Activated T-cell treated with anti-CD3 and anti-CD28 coated beads for 48 hours (primary cell): ENCODE measurements at regions not wholly inside any gene's neighbourhood (a gene's known extent, or its start where the extent isn't known, plus 50 kb on each side); places are given as distances from the start of the nearest gene placed in this dataset.
"Not testable (repeated sequence)": the region's sequence is repeated elsewhere in the genome, so short reads cannot be mapped to it uniquely, and the experiment has no call there.

Experiments
- DNase-seq: peaks from one replicate; pipeline ENCODE4 v3.0.0-alpha.2; 2020; ENCODE audit warnings: low read depth

DNA sequence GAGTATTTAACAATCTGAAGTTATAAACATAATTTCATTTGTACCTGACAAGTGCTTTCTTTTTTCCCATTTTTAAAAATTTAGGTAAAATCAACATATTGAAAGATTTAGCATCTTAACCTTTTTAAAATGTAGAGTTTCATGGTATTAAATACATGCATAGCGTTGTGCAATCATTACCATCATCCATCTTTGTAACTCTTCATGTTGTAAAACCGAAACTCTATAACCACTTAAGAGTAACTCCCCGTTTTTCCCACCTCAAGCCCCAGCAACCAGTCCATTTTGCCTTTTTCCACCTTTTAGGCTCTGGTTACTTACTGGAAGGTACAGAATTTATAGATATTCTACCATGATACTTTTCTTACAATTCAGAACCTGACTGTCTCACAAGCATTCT, 892.5 kb downstream of the DNAJB9 start:
- no peak for DNase-seq

DNA sequence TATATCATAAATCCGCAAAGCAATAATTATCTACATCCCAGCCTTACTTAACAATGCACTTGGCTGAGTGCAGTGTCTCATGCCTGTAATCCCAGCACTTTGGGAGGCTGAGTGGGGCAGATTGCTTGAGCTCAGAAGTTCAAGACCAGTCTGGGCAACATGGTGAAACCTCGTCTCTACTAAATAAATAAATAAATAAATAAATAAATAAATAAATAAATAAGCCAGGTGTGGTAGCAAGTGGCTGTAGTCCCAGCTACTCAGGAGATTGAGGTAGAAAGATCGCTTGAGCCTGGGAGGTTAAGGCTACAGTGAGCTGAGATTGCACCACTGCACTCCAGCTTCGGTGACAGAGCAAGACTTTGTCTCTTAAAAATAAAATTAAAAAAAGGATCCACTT, 898.1 kb downstream of the DNAJB9 start:
- not testable (repeated sequence) for DNase-seq

DNA sequence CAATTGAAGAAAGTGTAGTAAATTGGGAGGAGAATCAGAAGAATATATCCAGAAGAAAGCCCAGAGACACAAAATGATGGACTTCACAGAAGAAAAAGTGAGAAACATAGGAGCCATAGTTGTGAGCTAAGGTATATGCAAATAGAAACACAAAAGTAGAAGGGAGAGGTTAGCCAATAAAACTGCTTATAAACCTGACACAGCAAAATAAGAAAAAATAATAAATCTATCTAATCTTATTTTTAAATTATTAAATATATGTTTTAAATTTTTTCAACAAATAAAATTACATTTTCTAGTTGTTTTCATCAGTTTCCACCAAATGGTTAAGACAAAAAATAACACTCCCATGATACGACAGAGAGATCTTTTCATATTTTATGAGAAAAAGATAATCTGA, 903.5 kb downstream of the DNAJB9 start:
- no peak for DNase-seq

DNA sequence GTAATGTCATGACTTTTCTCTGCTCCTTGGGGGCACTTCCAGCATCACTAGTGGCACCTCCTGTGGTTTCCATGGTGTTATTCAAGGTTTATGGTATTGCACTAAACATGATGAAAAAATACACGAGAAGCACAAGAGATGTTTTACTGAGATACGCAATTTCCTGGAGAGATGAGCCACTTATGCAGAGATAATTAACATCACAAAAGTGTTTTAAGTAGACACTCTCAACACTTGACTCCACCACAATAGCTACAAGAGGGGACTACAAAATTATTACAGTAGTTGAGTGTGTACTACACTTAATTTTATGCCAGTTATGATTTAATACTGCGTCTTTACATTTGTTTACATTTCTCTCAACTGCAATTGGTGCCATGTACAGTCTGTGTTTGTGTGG, 906.7 kb downstream of the DNAJB9 start:
- DNase-seq, result no peak

DNA sequence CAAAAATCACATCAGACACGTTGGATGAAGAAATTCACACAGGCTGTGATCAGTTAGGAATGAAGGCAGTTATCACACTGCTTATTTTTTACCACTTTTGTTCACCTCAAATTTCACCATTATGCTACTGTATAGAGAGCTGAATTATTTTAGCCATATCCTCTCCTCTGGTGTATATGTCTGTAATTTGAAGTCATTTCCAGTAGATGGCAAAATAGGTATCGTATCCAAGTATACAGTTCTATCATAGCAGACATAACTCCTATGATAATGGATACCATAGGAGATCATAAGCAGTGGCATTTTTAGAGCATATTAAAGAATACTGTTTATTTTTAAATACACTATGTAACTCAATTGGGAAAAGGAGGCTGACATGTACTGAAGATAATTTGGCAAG, 909.7 kb downstream of the DNAJB9 start:
- no peak for DNase-seq

GRCh38 chr7:109490607-109491006, 920.9 kb downstream of the DNAJB9 start:
- DNase-seq, result not testable (repeated sequence)

DNA sequence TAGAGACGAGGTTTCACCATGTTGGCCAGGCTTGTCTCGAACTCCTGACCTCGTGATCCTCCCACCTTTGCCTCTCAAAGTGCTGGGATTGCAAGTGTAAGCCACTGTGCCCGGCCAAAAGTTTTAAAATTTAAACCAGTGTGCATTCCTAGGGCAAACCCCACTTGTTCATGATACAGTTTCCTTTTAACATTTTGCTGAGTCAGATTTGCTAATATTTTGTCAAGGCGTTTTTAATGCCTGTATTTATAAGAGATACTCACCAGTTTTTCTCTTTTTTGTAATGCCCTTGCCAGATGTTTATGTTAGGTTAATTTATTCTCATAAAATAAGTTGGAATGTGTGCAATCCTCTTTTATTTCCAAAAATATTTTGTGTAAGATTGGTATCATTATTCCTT, 927.4 kb downstream of the DNAJB9 start:
- no peak for DNase-seq

GRCh38 chr7:109498131-109498530, 928.5 kb downstream of the DNAJB9 start:
- no peak for DNase-seq

- no peak for DNase-seq
Observed at GRCh38 chr7:109503421-109503820, 933.7 kb downstream of the DNAJB9 start.

DNA sequence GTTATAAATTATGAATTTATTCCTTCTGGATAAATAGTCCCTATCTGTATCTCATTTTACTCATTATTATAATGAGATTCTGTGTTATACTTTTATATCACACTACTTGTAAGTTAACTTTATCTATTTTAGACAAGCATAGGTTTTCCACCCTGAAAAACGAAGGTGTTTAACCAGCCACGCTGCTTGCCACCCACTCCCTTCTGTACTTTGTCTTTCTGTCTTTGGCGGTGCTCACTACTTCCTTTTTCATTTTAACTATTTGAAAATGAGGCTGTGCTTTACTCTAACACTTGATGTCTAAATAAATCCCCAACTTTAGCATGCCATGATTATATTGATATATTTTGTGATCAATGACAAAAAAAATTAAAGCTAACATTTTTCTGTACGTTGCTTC, 952.9 kb downstream of the DNAJB9 start:
- DNase-seq, result no peak

DNA sequence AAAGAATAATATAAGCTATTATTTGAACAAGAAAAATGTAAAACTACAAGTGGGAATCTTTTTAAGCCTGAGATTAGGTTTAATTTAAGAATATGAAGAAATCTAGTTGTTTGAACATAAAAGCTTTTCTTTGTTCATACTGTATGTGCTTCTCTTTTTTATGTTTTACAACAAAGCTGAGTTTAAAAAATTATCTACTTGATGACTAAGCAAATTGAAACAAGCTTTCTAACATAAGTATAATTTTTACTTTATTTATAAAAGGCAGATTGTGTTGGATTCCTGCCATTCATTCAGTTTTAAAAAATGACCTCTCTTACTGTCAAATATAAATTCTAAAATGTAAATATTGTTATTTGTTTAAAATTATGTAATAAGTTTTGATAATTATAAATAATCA, 958.2 kb downstream of the DNAJB9 start:
- DNase-seq, result no peak

GRCh38 chr7:109529712-109530111, 960.0 kb downstream of the DNAJB9 start:
- no peak for DNase-seq

DNA sequence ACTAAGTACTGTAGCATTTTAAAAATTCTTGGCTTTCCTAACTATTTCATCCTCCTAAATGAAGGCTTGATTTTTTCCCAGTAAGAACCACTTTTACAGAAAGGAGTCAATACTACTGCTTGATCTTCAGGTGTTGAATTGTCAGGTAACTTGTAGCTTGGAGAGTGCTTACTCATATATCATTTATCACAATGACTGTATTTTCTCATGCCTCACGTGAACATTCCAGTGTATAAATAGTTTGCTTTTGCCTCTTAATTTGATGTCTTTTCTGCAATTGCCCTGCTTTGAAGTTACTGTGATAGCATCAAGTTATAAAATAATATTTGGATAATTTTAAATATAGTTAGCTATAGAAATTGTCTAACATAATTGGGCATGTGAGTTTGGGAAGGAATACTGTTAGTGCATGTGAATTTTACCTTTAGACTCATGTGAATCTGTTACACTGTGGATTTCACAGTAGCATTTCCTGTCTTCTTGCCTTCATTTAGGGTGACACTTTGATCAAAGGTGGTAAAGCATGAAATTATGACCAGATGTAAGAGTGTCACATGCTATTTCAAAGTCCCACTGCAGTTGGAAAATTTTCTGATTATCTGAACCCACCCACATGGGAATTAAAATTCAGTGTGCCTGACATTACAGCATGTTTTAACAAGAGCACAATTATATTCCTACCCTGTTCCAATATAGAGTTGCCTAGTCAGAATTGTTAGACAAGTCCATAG, 962.8 kb downstream of the DNAJB9 start:
- DNase-seq, result no peak

DNA sequence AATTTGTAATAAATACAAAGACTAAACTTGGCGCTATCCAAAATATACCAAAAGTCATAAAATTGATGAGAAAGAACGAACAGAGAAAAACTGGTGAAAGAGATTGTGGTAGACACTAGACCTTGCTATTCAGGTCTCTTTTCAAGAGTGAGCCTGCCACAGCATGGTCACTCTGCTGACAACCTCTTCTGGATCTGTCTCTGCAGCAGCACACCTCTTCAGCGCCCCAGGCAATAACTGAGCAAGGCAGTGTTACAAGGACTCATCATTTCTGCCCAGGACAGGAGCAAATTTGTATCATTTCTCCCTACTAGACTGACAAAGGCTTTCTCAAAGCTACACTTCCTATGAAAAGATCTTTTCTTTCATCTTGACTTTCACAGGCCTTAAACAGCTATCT, 976.0 kb downstream of the DNAJB9 start:
- no peak for DNase-seq

DNA sequence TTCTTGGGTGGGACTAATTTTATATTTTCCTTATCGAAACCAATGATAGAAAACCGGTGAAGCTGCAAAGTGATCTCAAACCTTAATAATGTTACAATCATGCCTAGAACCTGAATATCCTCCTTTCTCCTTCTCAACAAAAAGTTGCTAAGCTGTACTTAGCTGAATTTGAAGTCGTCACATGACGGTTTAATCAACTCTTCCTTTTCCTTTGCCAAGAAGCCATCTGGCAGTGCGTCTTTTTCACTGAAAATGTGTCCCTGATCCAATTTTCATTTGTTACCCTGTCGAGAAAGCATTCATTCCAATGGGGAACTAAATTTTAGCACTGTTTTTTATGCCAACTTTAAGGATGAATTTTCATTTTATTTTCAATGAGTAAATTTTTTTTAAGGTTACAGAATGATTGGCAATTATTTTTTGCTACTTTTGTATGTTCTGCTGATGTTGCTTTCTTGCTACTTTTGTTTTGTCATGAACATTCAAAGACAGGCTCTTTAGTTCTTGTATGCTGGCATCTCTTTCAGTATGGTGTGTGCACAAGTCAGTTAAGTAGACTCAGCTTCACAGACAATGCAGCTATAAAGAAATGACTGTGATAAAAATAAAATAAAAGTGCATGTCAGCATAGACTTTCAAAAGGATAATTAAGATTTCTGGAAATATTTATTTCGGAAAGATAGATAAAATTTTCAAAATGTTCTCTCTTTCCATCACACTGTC, 980.0 kb downstream of the DNAJB9 start:
- no peak for DNase-seq

DNA sequence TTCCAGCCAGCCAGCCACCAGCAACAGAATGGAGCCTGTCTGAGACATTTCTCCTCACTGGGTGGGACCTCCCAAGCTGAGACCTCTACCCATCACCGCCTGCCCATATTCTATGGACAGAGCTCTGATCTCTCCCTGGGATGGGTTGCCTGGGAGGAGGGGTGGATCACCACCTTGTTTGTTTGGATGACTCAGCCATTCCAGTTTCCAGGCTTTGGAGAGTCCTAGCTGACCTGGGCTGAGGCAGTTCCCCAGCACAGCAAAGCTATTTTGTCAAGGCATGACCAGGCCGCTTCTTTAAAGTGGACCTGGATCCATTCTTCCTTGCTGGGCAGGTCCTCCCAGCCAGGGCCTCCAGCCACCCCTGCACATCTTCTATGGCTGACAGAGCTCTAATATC, 982.3 kb downstream of the DNAJB9 start:
- DNase-seq, result no peak

DNA sequence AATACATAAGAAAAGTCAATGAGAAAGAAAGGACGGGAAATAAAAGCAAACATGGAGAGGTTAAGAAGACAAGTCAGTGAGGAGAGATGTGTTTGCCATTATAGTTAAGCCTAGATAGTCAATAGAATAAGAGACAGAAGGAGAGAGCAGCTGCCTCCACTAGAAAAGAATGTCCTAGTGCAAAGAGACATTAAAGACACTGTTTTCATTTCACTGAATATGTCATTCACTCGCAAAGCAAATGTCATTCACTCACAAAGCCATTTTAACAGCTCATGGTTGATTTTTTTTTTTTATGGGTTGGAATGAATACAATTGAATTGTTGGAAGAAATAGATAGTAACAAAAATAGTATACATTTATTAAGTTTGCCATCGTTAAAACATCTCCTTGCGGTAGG, 1007.6 kb downstream of the DNAJB9 start:
- DNase-seq, result no peak

GRCh38 chr7:109579901-109580300, 1010.2 kb downstream of the DNAJB9 start:
- DNase-seq, result no peak

DNA sequence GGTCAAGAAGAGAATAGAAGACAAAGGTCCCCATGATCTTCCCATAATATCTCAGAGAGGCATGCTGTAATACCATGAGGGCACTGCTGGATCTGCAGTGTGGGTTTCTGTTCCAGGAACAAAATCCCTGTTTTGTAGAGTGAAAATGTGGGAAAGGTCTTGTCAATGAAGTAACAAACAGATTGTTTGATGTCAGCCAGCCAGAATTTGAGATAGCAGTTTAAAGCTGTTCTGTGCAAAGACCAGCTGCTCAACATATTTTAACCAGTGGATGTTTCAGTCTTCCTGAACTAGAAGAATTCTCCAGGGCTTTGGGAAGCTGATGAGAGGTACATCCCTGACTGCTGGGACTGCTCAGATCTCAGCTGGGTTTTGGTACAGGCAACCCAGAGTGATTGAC, 1012.5 kb downstream of the DNAJB9 start:
- DNase-seq, result no peak

- DNase-seq, result not testable (repeated sequence)
Observed at GRCh38 chr7:109596948-109597347, 1027.3 kb downstream of the DNAJB9 start.

GRCh38 chr7:109611656-109612055, 1042.0 kb downstream of the DNAJB9 start:
- DNase-seq, result no peak

DNA sequence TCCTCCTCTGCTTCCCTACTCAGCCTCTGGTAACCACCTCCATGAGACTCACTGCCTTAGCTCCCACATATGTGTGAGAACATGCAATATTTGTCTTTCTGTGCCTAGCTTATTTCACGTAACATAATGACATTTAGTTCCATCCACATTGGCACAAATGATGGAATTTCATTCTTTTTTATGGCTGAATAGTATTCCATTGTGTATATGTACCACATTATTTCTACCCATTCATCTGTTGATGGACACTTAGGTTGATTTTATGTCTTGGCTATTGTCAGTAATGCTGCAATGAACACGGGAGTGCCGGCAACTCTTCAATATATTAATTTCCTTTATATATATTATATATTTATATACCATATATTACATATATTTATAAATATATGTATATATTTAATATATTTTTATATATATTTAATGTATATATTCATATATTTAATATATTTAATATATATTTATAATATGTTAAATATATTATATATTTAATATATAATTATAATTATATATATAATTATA, 1046.9 kb downstream of the DNAJB9 start:
- DNase-seq, result no peak

- DNase-seq, result no peak
Observed at GRCh38 chr7:109622320-109622719, 1052.6 kb downstream of the DNAJB9 start.

DNA sequence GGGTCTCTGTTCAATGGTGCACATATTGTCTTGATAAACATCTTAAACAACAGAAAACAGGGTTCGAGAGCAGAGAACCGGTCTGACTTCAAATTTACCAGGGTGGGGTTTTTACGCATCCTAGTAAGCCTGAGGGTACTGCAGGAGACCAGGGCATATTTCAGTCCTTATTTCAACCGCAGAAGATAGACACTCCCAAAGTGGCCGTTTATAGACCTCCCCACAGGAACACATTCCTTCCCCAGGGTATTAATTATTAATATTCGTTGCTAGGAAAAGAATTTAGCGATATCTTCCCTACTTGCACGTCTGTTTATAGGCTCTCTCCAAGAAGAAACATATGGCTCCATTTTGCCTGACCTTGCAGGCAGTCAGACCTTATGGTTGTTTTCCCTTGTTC, 1063.2 kb downstream of the DNAJB9 start:
- not testable (repeated sequence) for DNase-seq
